ENCODE measurements at regions not wholly inside any gene's neighbourhood (a gene's known extent, or its start where the extent isn't known, plus 50 kb on each side); places are given as distances from the start of the nearest gene placed in this dataset.

DNA sequence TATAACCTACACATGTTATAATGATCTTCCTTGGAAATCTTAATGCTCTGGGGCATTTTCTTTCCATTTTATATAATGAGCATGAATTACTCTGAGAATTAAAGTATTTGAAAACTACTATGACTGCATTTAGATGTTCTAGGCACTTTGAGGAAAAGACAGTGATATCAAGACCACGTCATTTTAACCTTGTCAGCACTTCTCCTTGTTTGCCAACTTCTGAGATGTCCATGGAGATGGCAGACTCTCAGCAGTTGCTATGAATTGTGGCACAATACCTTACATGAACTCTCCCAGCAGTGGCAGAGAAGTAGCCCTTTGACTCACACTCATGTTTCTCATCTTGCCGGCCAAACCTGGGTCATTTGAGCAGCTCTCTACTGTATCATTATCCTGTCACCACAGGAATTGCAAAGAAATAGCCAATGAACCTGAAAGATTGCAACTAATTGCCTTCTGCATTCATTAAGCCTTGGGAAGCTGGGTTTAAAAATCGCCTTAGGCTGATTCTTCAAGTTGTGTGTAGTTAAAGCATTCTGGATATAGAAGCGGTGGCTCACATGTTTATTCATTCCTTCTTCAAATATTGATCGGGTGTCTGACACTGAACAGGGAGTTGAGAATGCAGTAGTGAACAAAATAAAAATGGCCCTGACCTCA is 272.2 kb upstream of the CFAP20DC start:
- intact Hi-C loops (cut with DNase I, micrococcal nuclease) = no loop called here
- ATAC-seq (no peak), DNase-seq (no peak)
- Histone ChIP-seq H3K4me1 (ENCODE audit: low read depth) (no peaks in the 10 kb centered on the region), H3K4me3 (no peak overlapping the region), H3K9me3 (no peaks in the 10 kb centered on the region), H3K36me3 (ENCODE audit: low read depth) (no peaks in the 10 kb centered on the region)
- TF ChIP-seq, protein P1, sequence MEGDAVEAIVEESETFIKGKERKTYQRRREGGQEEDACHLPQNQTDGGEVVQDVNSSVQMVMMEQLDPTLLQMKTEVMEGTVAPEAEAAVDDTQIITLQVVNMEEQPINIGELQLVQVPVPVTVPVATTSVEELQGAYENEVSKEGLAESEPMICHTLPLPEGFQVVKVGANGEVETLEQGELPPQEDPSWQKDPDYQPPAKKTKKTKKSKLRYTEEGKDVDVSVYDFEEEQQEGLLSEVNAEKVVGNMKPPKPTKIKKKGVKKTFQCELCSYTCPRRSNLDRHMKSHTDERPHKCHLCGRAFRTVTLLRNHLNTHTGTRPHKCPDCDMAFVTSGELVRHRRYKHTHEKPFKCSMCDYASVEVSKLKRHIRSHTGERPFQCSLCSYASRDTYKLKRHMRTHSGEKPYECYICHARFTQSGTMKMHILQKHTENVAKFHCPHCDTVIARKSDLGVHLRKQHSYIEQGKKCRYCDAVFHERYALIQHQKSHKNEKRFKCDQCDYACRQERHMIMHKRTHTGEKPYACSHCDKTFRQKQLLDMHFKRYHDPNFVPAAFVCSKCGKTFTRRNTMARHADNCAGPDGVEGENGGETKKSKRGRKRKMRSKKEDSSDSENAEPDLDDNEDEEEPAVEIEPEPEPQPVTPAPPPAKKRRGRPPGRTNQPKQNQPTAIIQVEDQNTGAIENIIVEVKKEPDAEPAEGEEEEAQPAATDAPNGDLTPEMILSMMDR (IDR thresholded peaks at IDR 0.05) = no peak

DNA sequence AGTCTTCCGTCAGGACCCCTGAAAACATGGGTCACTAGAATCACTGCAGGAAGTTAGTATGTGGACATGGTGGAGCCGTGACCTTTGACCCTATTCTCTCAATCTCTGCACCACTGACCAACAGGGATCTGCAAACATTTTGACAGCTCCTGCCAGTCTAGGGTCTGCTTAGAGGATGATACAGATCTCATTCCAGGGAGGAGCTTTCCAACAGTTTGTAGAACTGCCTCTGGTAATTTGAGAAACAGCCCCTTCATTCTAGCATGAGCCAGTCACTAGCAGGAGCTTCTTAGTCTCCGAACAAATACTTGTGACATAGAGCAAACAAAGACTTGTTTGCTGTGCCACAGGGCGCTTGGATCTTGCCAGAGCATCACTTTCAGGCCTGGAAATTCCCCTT is 270.3 kb upstream of the CFAP20DC start:
- TF ChIP-seq, protein P1 (IDR thresholded peaks at IDR 0.05) = no peak
- DNase-seq = no peak
- intact Hi-C loops (cut with DNase I, micrococcal nuclease) = no loop called here
- no peaks in the 10 kb centered on the region for H3K9me3 ChIP-seq
- H3K4me1 ChIP-seq (ENCODE audit: low read depth) = no peaks in the 10 kb centered on the region
- ATAC-seq = no peak
- H3K36me3 ChIP-seq (ENCODE audit: low read depth) = no peaks in the 10 kb centered on the region
- no peak overlapping the region for H3K4me3 ChIP-seq

DNA sequence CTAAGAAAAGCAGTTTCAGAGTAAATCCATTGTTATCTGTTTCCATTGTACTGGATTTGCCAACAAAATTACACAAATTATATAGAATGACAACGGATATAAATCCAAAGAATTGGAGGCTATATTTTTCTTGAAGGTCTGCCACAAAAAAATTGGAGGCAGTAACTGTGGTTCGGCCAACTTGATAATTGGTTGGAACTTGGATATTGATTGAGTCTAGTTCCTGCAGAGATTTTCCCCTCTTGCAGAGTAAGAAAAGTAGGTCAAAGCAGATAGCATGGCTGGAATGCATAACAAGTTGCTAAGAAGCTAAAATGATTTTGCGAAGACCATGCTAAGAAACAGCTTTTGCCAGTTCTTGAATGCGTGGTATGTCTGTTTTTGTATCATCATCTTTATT is 269.6 kb upstream of the CFAP20DC start:
- Histone ChIP-seq H3K4me3 (no peak overlapping the region), H3K9me3 (no peaks in the 10 kb centered on the region), H3K36me3 (ENCODE audit: low read depth) (no peaks in the 10 kb centered on the region), H3K4me1 (ENCODE audit: low read depth) (no peaks in the 10 kb centered on the region)
- TF ChIP-seq, protein P1 (IDR thresholded peaks at IDR 0.05) = no peak
- ATAC-seq = no peak
- intact Hi-C loops (cut with DNase I, micrococcal nuclease) = no loop called here
- DNase-seq = no peak

DNA sequence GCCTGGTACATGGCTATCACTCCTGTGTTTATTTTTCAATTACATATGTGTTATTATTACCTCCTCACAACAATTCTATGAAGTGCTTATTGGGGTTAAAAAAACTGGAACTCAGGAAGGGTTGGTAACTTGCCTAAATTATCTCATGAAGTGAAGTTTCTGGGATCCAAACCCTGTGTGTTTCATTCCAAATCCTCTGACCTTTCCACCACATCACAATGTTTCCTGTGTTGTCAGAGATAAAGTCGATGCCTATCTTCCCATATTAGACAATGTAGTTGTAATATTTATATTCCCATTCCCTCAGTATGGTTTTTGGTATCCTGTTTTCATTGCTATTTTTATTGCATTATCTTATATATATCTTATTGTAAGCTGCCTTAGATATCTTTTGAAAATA is 269.1 kb upstream of the CFAP20DC start:
- DNase-seq = no peak
- Histone ChIP-seq H3K4me3 (no peak overlapping the region), H3K36me3 (ENCODE audit: low read depth) (no peaks in the 10 kb centered on the region), H3K4me1 (ENCODE audit: low read depth) (no peaks in the 10 kb centered on the region), H3K9me3 (no peaks in the 10 kb centered on the region)
- intact Hi-C loops (cut with DNase I, micrococcal nuclease) = no loop called here
- no peak for ATAC-seq
- TF ChIP-seq, protein P1 (IDR thresholded peaks at IDR 0.05) = no peak

DNA sequence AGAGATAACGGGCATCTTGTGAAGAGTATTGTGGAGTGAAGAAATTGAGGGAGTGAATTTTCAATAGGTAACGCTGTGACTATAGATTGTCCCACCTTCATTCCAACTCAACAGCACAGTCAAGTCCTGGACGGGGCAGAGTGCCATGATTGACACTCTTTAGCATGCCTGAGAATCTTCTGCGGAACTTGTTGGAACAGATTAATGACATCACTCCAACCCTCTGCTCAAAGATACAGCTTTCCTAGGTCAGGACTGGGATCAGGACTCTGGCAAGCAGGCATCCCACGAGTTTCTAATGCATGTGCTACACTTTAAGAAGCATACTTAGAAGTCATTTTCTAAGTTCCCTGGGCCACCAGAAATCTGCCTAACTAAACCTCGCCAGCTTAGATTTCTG is 267.6 kb upstream of the CFAP20DC start:
- Histone ChIP-seq H3K4me1 (ENCODE audit: low read depth) (no peaks in the 10 kb centered on the region), H3K9me3 (no peaks in the 10 kb centered on the region), H3K36me3 (ENCODE audit: low read depth) (no peaks in the 10 kb centered on the region), H3K4me3 (no peak overlapping the region)
- TF ChIP-seq, protein P1 (IDR thresholded peaks at IDR 0.05) = no peak
- no peak for DNase-seq
- intact Hi-C loops (cut with DNase I, micrococcal nuclease) = no loop called here
- ATAC-seq = no peak

All from mucosa of descending colon (tissue), 3 donors.